ENCODE measurements at regions not wholly inside any gene's neighbourhood (a gene's known extent, or its start where the extent isn't known, plus 50 kb on each side); places are given as distances from the start of the nearest gene placed in this dataset.

DNA sequence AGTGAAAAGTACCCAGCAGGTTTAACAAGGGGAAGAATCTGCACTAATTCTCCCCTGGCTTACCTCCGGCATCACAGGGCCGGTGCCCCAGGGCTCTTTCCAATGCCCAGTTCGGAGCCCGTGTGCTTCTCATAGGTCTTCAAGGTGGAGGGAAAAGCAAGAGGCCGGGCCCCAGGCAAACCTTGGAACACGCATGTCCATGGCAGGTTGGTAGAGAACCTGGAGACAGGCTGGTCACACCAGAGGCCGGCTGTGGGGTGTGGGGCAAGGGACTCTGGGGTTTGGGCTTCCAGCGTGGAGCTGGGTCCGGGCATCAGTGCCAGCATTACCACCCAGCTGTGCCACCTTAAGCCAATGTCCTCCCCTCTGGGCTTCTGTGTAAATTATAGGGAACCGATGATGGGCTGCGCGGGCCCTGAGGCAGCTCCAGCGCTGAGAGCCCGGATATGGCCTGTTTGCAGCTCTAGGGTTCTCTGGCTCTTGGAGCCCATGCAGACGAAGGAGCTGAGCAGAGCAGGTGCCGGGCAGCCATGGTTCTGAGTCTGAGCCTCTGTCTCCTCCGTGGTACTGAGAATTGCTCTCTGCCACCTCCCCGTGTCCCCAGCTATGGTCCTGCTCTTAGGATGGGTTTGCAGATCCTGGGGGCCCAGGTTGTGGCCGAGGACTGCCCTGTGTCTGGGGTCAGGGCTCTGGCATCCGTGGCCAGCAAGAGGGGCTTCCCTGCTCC lies 197.0 kb upstream of the C14orf180 start:
- intact Hi-C loops (cut with DNase I, micrococcal nuclease), result no loop called here
- ChIA-PET CTCF (interaction anchor here (1.0 kb wide), 1 partner anchor 16 kb away, joined by 3 read pairs; no protein-coding TSS in a partner anchor), POLR2A (interaction anchor here (1.2 kb wide), 1 partner anchor 11 kb away, joined by 3 read pairs; no protein-coding TSS in a partner anchor)
- no peak for DNase-seq
- no peak overlapping the region for H3K27ac Mint-ChIP-seq
- H3K27me3 ChIP-seq (ENCODE audit: control insufficient read depth in 1 of 2, insufficient read depth in 2 of 2, low read length in 2 of 2), result no peaks in the 10 kb centered on the region
- H3K9me3 ChIP-seq (ENCODE audit: control insufficient read depth in 1 of 2, insufficient read depth in 1 of 2, low read length in 2 of 2), result peaks cover 18 to 39% of the 10 kb centered on the region in 2 experiments
- no peaks in the 10 kb centered on the region for H3K36me3 ChIP-seq (ENCODE audit: insufficient read depth, low read length)
- no peak overlapping the region for H3K27ac ChIP-seq (ENCODE audit: low read depth in 1 of 2, low read length in 2 of 2)
- H3K4me3 Mint-ChIP-seq, result no peak overlapping the region
- H3K36me3 Mint-ChIP-seq (ENCODE audit: low read depth), result peaks cover 4% of the 10 kb centered on the region
- no peaks in the 10 kb centered on the region for H3K27me3 Mint-ChIP-seq
- ATAC-seq (ENCODE audit: poor library complexity), result no peak
- H3K9me3 Mint-ChIP-seq, result peaks cover 8% of the 10 kb centered on the region
- TF ChIP-seq, protein P1, sequence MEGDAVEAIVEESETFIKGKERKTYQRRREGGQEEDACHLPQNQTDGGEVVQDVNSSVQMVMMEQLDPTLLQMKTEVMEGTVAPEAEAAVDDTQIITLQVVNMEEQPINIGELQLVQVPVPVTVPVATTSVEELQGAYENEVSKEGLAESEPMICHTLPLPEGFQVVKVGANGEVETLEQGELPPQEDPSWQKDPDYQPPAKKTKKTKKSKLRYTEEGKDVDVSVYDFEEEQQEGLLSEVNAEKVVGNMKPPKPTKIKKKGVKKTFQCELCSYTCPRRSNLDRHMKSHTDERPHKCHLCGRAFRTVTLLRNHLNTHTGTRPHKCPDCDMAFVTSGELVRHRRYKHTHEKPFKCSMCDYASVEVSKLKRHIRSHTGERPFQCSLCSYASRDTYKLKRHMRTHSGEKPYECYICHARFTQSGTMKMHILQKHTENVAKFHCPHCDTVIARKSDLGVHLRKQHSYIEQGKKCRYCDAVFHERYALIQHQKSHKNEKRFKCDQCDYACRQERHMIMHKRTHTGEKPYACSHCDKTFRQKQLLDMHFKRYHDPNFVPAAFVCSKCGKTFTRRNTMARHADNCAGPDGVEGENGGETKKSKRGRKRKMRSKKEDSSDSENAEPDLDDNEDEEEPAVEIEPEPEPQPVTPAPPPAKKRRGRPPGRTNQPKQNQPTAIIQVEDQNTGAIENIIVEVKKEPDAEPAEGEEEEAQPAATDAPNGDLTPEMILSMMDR (IDR thresholded peaks at IDR 0.05), result no peak
- no peaks in the 10 kb centered on the region for H3K4me1 ChIP-seq (ENCODE audit: insufficient read depth, low read length)
- H3K4me3 ChIP-seq (ENCODE audit: low read length), result no peak overlapping the region
- peaks cover 7% of the 10 kb centered on the region for H3K4me1 Mint-ChIP-seq (ENCODE audit: low read depth)

DNA sequence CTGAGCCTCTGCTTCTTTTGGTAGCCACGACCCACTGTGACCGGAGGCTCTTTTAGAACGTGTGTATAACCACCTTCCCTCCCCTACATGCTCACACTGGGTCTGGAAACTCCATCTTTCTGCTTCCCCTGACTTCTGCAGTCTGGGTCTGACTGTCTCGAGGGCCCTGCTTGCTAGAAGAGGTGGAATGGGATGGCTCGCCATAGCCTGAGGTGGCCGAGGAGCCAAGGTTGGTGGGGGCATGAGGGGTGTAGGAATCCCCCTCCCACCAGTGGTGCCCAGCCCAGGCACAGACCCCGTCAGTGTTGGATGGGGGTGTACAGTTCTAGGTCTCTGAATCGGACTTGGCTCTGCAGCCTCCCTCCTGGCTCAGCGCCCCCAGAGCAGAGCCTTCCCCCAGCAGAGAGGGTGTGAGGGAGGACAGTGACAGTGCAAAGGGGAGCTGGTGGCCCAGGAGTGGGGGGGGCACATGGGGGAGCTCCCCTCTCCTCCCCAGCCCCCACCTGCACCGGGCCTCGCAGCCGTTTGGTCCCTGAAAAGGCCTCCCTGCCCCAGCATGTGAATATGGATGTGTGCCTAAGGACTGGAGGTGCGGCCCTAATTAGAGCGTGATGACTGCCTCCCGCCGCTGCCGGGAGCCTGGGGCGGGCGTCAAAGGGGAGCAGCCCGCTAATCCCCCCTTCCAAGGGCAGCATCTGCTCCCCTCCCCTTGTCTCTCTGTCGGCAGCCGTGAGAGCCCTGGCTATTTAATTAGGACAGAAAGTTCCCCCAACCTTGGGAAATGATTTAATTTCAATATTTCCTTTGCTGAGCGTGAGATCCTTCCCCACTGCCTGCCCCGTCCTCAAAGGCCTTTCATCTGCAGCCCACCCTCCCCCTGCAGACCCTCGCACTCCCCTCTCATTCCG lies 196.2 kb upstream of the C14orf180 start:
- H3K4me3 Mint-ChIP-seq, result no peak overlapping the region
- no peak overlapping the region for H3K27ac Mint-ChIP-seq
- intact Hi-C loops (cut with DNase I, micrococcal nuclease), result no loop called here
- peak in 1 of 14 experiments; percentile 25 for DNase-seq
- no peak for ATAC-seq (ENCODE audit: poor library complexity)
- peaks cover 4% of the 10 kb centered on the region for H3K36me3 Mint-ChIP-seq (ENCODE audit: low read depth)
- no peak overlapping the region for H3K4me3 ChIP-seq (ENCODE audit: low read length)
- no peaks in the 10 kb centered on the region for H3K36me3 ChIP-seq (ENCODE audit: insufficient read depth, low read length)
- no peaks in the 10 kb centered on the region for H3K27me3 Mint-ChIP-seq
- CTCF ChIA-PET, result no interaction called here
- H3K9me3 Mint-ChIP-seq, result peaks cover 8% of the 10 kb centered on the region
- no peaks in the 10 kb centered on the region for H3K4me1 ChIP-seq (ENCODE audit: insufficient read depth, low read length)
- POLR2A ChIA-PET, result interaction anchor here (0.8 to 1.2 kb wide), 2 partner anchors 10 kb away, joined by 3 to 4 read pairs; no protein-coding TSS in a partner anchor
- no peak overlapping the region for H3K27ac ChIP-seq (ENCODE audit: low read depth in 1 of 2, low read length in 2 of 2)
- TF ChIP-seq, protein P1 (IDR thresholded peaks at IDR 0.05), result no peak
- H3K27me3 ChIP-seq (ENCODE audit: control insufficient read depth in 1 of 2, insufficient read depth in 2 of 2, low read length in 2 of 2), result no peaks in the 10 kb centered on the region
- peaks cover 13% of the 10 kb centered on the region for H3K4me1 Mint-ChIP-seq (ENCODE audit: low read depth)
- H3K9me3 ChIP-seq (ENCODE audit: control insufficient read depth in 1 of 2, insufficient read depth in 1 of 2, low read length in 2 of 2), result peaks cover 18 to 39% of the 10 kb centered on the region in 2 experiments

DNA sequence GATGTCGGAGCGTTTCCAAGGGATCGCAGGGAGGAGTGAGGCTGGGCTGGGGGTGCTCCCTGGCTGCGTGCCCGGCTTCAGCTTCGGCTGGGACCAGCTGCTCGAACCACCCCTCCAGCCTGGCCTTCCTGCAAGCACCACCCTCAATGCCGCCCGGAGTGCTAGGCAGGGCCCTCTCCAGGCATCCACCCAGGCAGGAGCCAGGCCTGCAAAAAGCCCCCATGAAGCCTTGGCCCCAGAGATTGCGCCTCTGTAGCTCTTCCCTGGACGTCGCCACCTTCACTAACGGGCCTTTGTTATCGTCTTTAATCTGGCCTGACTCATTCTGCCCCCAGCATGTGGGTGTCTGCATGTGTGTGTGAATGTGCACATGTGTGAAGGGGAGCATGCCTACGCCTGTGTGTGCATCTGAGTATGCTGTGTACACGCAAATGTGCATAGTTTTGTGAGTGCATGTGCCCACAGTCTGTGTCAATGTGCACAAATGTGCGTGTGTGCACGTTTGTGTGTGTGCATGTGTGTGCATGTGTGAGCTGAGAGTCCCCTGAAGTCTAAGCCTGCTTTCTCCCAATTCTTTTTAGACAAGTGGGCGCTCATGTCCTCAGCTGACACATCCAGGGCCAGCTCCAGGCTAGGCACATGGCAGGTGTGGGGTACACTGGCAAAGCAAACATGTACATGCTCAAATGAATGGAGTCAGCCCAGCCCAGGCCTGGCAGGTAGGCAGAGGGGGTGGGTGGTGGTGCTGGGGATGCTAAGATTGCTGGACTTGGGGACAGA lies 195.4 kb upstream of the C14orf180 start:
- DNase-seq (peak in 2 of 14 experiments; percentile 11 to 30), ATAC-seq (ENCODE audit: poor library complexity) (no peak)
- peaks cover 18% of the 10 kb centered on the region for H3K4me1 Mint-ChIP-seq (ENCODE audit: low read depth)
- H3K9me3 ChIP-seq (ENCODE audit: control insufficient read depth in 1 of 2, insufficient read depth in 1 of 2, low read length in 2 of 2), result peaks cover 18 to 34% of the 10 kb centered on the region in 2 experiments
- intact Hi-C loops (cut with DNase I, micrococcal nuclease), result no loop called here
- peak overlapping the region; percentile 62 for H3K27ac Mint-ChIP-seq
- no peak overlapping the region for H3K27ac ChIP-seq (ENCODE audit: low read depth in 1 of 2, low read length in 2 of 2)
- H3K27me3 ChIP-seq (ENCODE audit: control insufficient read depth in 1 of 2, insufficient read depth in 2 of 2, low read length in 2 of 2), result no peaks in the 10 kb centered on the region
- TF ChIP-seq, protein P1 (IDR thresholded peaks at IDR 0.05), result no peak
- peaks cover 8% of the 10 kb centered on the region for H3K9me3 Mint-ChIP-seq
- H3K4me3 Mint-ChIP-seq, result no peak overlapping the region
- no peak overlapping the region for H3K4me3 ChIP-seq (ENCODE audit: low read length)
- ChIA-PET CTCF (no interaction called here), POLR2A (interaction anchor here (0.8 kb wide), 1 partner anchor 9 kb away, joined by 4 read pairs; no protein-coding TSS in a partner anchor)
- peaks cover 4% of the 10 kb centered on the region for H3K36me3 Mint-ChIP-seq (ENCODE audit: low read depth)
- no peaks in the 10 kb centered on the region for H3K27me3 Mint-ChIP-seq
- H3K4me1 ChIP-seq (ENCODE audit: insufficient read depth, low read length), result peaks cover 8% of the 10 kb centered on the region
- no peaks in the 10 kb centered on the region for H3K36me3 ChIP-seq (ENCODE audit: insufficient read depth, low read length)
